ENCODE measurements at regions not wholly inside any gene's neighbourhood (a gene's known extent, or its start where the extent isn't known, plus 50 kb on each side); places are given as distances from the start of the nearest gene placed in this dataset.

DNA sequence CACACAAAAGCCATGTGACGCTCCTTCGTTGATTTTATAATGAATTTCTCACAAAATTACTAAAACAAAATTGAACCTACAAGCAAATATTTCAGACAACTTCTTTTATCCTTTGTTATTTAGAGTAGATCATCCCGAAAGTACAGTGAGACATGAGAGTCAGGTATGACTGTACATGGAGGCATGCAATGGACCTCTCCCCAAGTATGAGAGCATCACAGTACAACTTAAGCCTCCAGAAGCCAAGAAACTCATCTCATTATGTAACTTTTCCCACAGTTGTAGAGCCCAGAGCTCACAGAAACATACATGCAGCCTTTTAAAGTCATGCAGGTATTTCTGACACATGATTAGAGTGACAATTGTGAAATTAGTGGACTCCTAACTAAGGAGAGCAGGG lies 167.7 kb downstream of the PAPSS1 start:
- TF ChIP-seq POLR2AphosphoS5 (IDR thresholded peaks at IDR 0.05; ENCODE audit: low read depth, low read length): no peak
- TF ChIP-seq, protein P1, sequence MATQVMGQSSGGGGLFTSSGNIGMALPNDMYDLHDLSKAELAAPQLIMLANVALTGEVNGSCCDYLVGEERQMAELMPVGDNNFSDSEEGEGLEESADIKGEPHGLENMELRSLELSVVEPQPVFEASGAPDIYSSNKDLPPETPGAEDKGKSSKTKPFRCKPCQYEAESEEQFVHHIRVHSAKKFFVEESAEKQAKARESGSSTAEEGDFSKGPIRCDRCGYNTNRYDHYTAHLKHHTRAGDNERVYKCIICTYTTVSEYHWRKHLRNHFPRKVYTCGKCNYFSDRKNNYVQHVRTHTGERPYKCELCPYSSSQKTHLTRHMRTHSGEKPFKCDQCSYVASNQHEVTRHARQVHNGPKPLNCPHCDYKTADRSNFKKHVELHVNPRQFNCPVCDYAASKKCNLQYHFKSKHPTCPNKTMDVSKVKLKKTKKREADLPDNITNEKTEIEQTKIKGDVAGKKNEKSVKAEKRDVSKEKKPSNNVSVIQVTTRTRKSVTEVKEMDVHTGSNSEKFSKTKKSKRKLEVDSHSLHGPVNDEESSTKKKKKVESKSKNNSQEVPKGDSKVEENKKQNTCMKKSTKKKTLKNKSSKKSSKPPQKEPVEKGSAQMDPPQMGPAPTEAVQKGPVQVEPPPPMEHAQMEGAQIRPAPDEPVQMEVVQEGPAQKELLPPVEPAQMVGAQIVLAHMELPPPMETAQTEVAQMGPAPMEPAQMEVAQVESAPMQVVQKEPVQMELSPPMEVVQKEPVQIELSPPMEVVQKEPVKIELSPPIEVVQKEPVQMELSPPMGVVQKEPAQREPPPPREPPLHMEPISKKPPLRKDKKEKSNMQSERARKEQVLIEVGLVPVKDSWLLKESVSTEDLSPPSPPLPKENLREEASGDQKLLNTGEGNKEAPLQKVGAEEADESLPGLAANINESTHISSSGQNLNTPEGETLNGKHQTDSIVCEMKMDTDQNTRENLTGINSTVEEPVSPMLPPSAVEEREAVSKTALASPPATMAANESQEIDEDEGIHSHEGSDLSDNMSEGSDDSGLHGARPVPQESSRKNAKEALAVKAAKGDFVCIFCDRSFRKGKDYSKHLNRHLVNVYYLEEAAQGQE (IDR thresholded peaks at IDR 0.05; ENCODE audit: insufficient read depth in 1 of 2, low read depth in 2 of 2, low read length in 2 of 2): no peak
- TF ChIP-seq TAF1 (IDR thresholded peaks at IDR 0.05; ENCODE audit: borderline replicate concordance, insufficient read depth, low read length): no peak

Data from PFSK-1 (cell line).